ENCODE measurements at regions not wholly inside any gene's neighbourhood (a gene's known extent, or its start where the extent isn't known, plus 50 kb on each side); places are given as distances from the start of the nearest gene placed in this dataset.

- 16% methylated on average over 2 of the region's 3 CpGs for WGBS (ENCODE audit: insufficient coverage)
- Histone ChIP-seq H3K27ac (ENCODE audit: low read length) (no peak overlapping the region), H3K4me3 (ENCODE audit: low read length) (no peak overlapping the region), H3K36me3 (ENCODE audit: control insufficient read depth, insufficient read depth, low read length) (no peaks in the 10 kb centered on the region), H3K27me3 (ENCODE audit: control insufficient read depth, insufficient read depth, low read length) (no peaks in the 10 kb centered on the region), H3K4me1 (ENCODE audit: control insufficient read depth, insufficient read depth, low read length) (peaks cover 25% of the 10 kb centered on the region), H3K9me3 (ENCODE audit: control insufficient read depth, insufficient read depth, low read length) (no peaks in the 10 kb centered on the region)
- Mint-ChIP-seq H3K4me1 (peaks cover 18 to 19% of the 10 kb centered on the region in 2 donors), H3K9me3 (no peaks in the 10 kb centered on the region), H3K27me3 (ENCODE audit: low read depth in 2 of 2) (peaks cover 0 to under 1% of the 10 kb centered on the region in 2 donors), H3K36me3 (no peaks in the 10 kb centered on the region), H3K4me3 (no peak overlapping the region), H3K27ac (no peak overlapping the region)
- ATAC-seq (no peak), DNase-seq (no peak)
- no peak for TF ChIP-seq CTCF (IDR thresholded peaks at IDR 0.05)
- intact Hi-C loops (cut with micrococcal nuclease) = no loop called here
These were observed 73.7 kb upstream of the SLC1A4 start for GRCh38 chr2:64915510-64915900.

GRCh38 chr2:64918220-64918886, 70.8 kb upstream of the SLC1A4 start:
- no peaks in the 10 kb centered on the region for H3K9me3 ChIP-seq (ENCODE audit: control insufficient read depth, insufficient read depth, low read length)
- H3K4me1 Mint-ChIP-seq = peaks cover 18 to 23% of the 10 kb centered on the region in 2 donors
- H3K27ac Mint-ChIP-seq = peak overlapping the region; percentile 81 to 82
- H3K27ac ChIP-seq (ENCODE audit: low read length) = peak overlapping the region; percentile 65
- no peak for TF ChIP-seq CTCF (IDR thresholded peaks at IDR 0.05)
- no peaks in the 10 kb centered on the region for H3K27me3 ChIP-seq (ENCODE audit: control insufficient read depth, insufficient read depth, low read length)
- intact Hi-C loops (cut with micrococcal nuclease) = loop anchor here (2.0 kb wide), 1 partner anchor 268 kb away; no protein-coding TSS in a partner anchor
- DNase-seq = no peak
- peak overlapping the region; percentile 93 for H3K4me3 Mint-ChIP-seq
- peaks cover 25% of the 10 kb centered on the region for H3K4me1 ChIP-seq (ENCODE audit: control insufficient read depth, insufficient read depth, low read length)
- no peaks in the 10 kb centered on the region for H3K27me3 Mint-ChIP-seq (ENCODE audit: low read depth in 2 of 2)
- no peak for ATAC-seq
- H3K36me3 ChIP-seq (ENCODE audit: control insufficient read depth, insufficient read depth, low read length) = no peaks in the 10 kb centered on the region
- no peaks in the 10 kb centered on the region for H3K9me3 Mint-ChIP-seq
- 81% methylated on average over 8 of the region's 8 CpGs for WGBS (ENCODE audit: insufficient coverage)
- no peaks in the 10 kb centered on the region for H3K36me3 Mint-ChIP-seq
- peak overlapping the region; percentile 62 for H3K4me3 ChIP-seq (ENCODE audit: low read length)

- no peak overlapping the region for H3K4me3 ChIP-seq (ENCODE audit: low read length)
- H3K27ac ChIP-seq (ENCODE audit: low read length) = no peak overlapping the region
- H3K4me1 ChIP-seq (ENCODE audit: control insufficient read depth, insufficient read depth, low read length) = peaks cover 28% of the 10 kb centered on the region
- Mint-ChIP-seq H3K4me3 (peak overlapping the region; percentile 93), H3K27me3 (ENCODE audit: low read depth in 2 of 2) (no peaks in the 10 kb centered on the region), H3K4me1 (peaks cover 18 to 28% of the 10 kb centered on the region in 2 donors), H3K27ac (peak overlapping the region; percentile 81 to 82), H3K9me3 (no peaks in the 10 kb centered on the region), H3K36me3 (no peaks in the 10 kb centered on the region)
- no peaks in the 10 kb centered on the region for H3K36me3 ChIP-seq (ENCODE audit: control insufficient read depth, insufficient read depth, low read length)
- intact Hi-C loops (cut with micrococcal nuclease) = loop anchor here (2.0 kb wide), 1 partner anchor 268 kb away; no protein-coding TSS in a partner anchor
- ATAC-seq (no peak), DNase-seq (peak in 1 of 2 donors; percentile 15)
- H3K27me3 ChIP-seq (ENCODE audit: control insufficient read depth, insufficient read depth, low read length) = no peaks in the 10 kb centered on the region
- no peaks in the 10 kb centered on the region for H3K9me3 ChIP-seq (ENCODE audit: control insufficient read depth, insufficient read depth, low read length)
- TF ChIP-seq CTCF (IDR thresholded peaks at IDR 0.05) = no peak
- WGBS (ENCODE audit: insufficient coverage) = 87% methylated on average over 2 of the region's 2 CpGs
These were observed 69.9 kb upstream of the SLC1A4 start for GRCh38 chr2:64919261-64919660.

Measured in natural killer cell (primary cell).